HL-60/S4 treated with phorbol 12-myristate 13-acetate at 8.2 ng/mL for 4 days and 3 days (cell line): ENCODE measurements at regions not wholly inside any gene's neighbourhood (a gene's known extent, or its start where the extent isn't known, plus 50 kb on each side); places are given as distances from the start of the nearest gene placed in this dataset.

ENCODE experiments used
- in situ Hi-C: fragments of 300-500 bp; cut with MboI; formaldehyde crosslinking; loops from 2 replicates; pipeline ENCODE4 v1.15.0; 2022; ENCODE audit warnings: low sequenced_read_pairs

- in situ Hi-C loops = no loop called here
These were observed 337.3 kb upstream of the CBLB start for GRCh38 chr3:106206146-106206545.

GRCh38 chr3:106206613-106207012, 337.8 kb upstream of the CBLB start:
- in situ Hi-C loops = no loop called here

- in situ Hi-C loops = no loop called here
These were observed 339.4 kb upstream of the CBLB start for GRCh38 chr3:106208251-106208650.

- in situ Hi-C loops = no loop called here
These were observed 340.2 kb upstream of the CBLB start for GRCh38 chr3:106208967-106209366.

GRCh38 chr3:106209482-106209881, 340.7 kb upstream of the CBLB start:
- in situ Hi-C loops = no loop called here

GRCh38 chr3:106210923-106211322, 342.1 kb upstream of the CBLB start:
- in situ Hi-C loops = no loop called here

GRCh38 chr3:106212665-106213222, 343.9 kb upstream of the CBLB start:
- in situ Hi-C loops = no loop called here

- in situ Hi-C loops = no loop called here
These were observed 345.1 kb upstream of the CBLB start for GRCh38 chr3:106213954-106214353.

GRCh38 chr3:106214641-106215040, 345.8 kb upstream of the CBLB start:
- in situ Hi-C loops = no loop called here

- in situ Hi-C loops = no loop called here
These were observed 346.2 kb upstream of the CBLB start for GRCh38 chr3:106215047-106215446.

- in situ Hi-C loops = no loop called here
These were observed 348.9 kb upstream of the CBLB start for GRCh38 chr3:106217745-106218144.

- in situ Hi-C loops = no loop called here
These were observed 358.3 kb upstream of the CBLB start for GRCh38 chr3:106227068-106227467.

GRCh38 chr3:106228271-106228670, 359.5 kb upstream of the CBLB start:
- in situ Hi-C loops = no loop called here

GRCh38 chr3:106229495-106230278, 360.9 kb upstream of the CBLB start:
- in situ Hi-C loops = no loop called here

GRCh38 chr3:106231086-106231485, 362.3 kb upstream of the CBLB start:
- in situ Hi-C loops = no loop called here

GRCh38 chr3:106232956-106233355, 364.1 kb upstream of the CBLB start:
- in situ Hi-C loops = no loop called here

GRCh38 chr3:106239195-106239697, 370.4 kb upstream of the CBLB start:
- in situ Hi-C loops = no loop called here

- in situ Hi-C loops = no loop called here
These were observed 372.8 kb upstream of the CBLB start for GRCh38 chr3:106241593-106241992.

GRCh38 chr3:106242781-106243180, 374.0 kb upstream of the CBLB start:
- in situ Hi-C loops = no loop called here

GRCh38 chr3:106245400-106245799, 376.6 kb upstream of the CBLB start:
- in situ Hi-C loops = no loop called here

GRCh38 chr3:106247902-106248684, 379.3 kb upstream of the CBLB start:
- in situ Hi-C loops = no loop called here

GRCh38 chr3:106249159-106249558, 380.3 kb upstream of the CBLB start:
- in situ Hi-C loops = no loop called here
